Urothelium cell line (cell line): ENCODE measurements at regions not wholly inside any gene's neighbourhood (a gene's known extent, or its start where the extent isn't known, plus 50 kb on each side); places are given as distances from the start of the nearest gene placed in this dataset.
A peak's percentile ranks its signal among the peaks of the same experiment; 100 is the strongest.
"Not testable (repeated sequence)": the region's sequence is repeated elsewhere in the genome, so short reads cannot be mapped to it uniquely, and the experiment has no call there.

Experiments used
- DNase-seq: peaks from one replicate; pipeline ENCODE4 v3.0.0; 2011; ENCODE audit warnings: low spot score, mixed read lengths
- FAIRE-seq: peaks from 2 replicates; lab custom pipeline; 2011; peaks lifted over from hg19 to GRCh38; lab: Jason Lieb, UNC

GRCh38 chr3:63719796-63720445, 67.4 kb downstream of the SNTN start:
- FAIRE-seq, result no peak
- no peak for DNase-seq

GRCh38 chr3:63720951-63721350, 68.5 kb downstream of the SNTN start:
- not testable (repeated sequence) for FAIRE-seq, DNase-seq

GRCh38 chr3:63724987-63725386, 72.5 kb downstream of the SNTN start:
- FAIRE-seq, result peak; percentile 86
- peak; percentile 93 for DNase-seq

GRCh38 chr3:63726656-63727055, 74.2 kb downstream of the SNTN start:
- DNase-seq (no peak), FAIRE-seq (no peak)

GRCh38 chr3:63727233-63727632, 74.8 kb downstream of the SNTN start:
- no peak for DNase-seq
- FAIRE-seq, result peak; percentile 44

GRCh38 chr3:63731866-63732265, 79.4 kb downstream of the SNTN start:
- FAIRE-seq (no peak), DNase-seq (no peak)

- DNase-seq, FAIRE-seq: not testable (repeated sequence)
Observed at GRCh38 chr3:63733278-63733677, 80.8 kb downstream of the SNTN start.

GRCh38 chr3:63734632-63735031, 82.2 kb downstream of the SNTN start:
- not testable (repeated sequence) for DNase-seq, FAIRE-seq

- FAIRE-seq, DNase-seq: not testable (repeated sequence)
Observed at GRCh38 chr3:63736757-63737156, 82.3 kb upstream of the C3orf49 start.

GRCh38 chr3:63738577-63738976, 80.5 kb upstream of the C3orf49 start:
- FAIRE-seq, DNase-seq: not testable (repeated sequence)

- no peak for FAIRE-seq
- DNase-seq, result no peak
Observed at GRCh38 chr3:63739474-63739873, 79.6 kb upstream of the C3orf49 start.

- no peak for DNase-seq
- FAIRE-seq, result no peak
Observed at GRCh38 chr3:63740116-63740515, 79.0 kb upstream of the C3orf49 start.

- not testable (repeated sequence) for FAIRE-seq, DNase-seq
Observed at GRCh38 chr3:63744693-63745092, 74.4 kb upstream of the C3orf49 start.

- FAIRE-seq, result no peak
- DNase-seq, result no peak
Observed at GRCh38 chr3:63745757-63746156, 73.3 kb upstream of the C3orf49 start.

GRCh38 chr3:63746211-63746610, 72.9 kb upstream of the C3orf49 start:
- DNase-seq (no peak), FAIRE-seq (no peak)

GRCh38 chr3:63751459-63751858, 67.6 kb upstream of the C3orf49 start:
- no peak for FAIRE-seq
- DNase-seq, result no peak

GRCh38 chr3:63753567-63753966, 65.5 kb upstream of the C3orf49 start:
- FAIRE-seq (no peak), DNase-seq (peak; percentile 30)

GRCh38 chr3:63753995-63754394, 65.1 kb upstream of the C3orf49 start:
- FAIRE-seq (no peak), DNase-seq (no peak)

- FAIRE-seq (no peak), DNase-seq (no peak)
Observed at GRCh38 chr3:63762180-63762579, 56.9 kb upstream of the C3orf49 start.

- DNase-seq (peak; percentile 24), FAIRE-seq (no peak)
Observed at GRCh38 chr3:63762934-63763550, 56.1 kb upstream of the C3orf49 start.

- FAIRE-seq (no peak), DNase-seq (no peak)
Observed at GRCh38 chr3:63764511-63764910, 54.6 kb upstream of the C3orf49 start.

- no peak for DNase-seq
- FAIRE-seq, result no peak
Observed at GRCh38 chr3:63766261-63766660, 52.8 kb upstream of the C3orf49 start.
